ENCODE measurements at regions not wholly inside any gene's neighbourhood (a gene's known extent, or its start where the extent isn't known, plus 50 kb on each side); places are given as distances from the start of the nearest gene placed in this dataset.

DNA sequence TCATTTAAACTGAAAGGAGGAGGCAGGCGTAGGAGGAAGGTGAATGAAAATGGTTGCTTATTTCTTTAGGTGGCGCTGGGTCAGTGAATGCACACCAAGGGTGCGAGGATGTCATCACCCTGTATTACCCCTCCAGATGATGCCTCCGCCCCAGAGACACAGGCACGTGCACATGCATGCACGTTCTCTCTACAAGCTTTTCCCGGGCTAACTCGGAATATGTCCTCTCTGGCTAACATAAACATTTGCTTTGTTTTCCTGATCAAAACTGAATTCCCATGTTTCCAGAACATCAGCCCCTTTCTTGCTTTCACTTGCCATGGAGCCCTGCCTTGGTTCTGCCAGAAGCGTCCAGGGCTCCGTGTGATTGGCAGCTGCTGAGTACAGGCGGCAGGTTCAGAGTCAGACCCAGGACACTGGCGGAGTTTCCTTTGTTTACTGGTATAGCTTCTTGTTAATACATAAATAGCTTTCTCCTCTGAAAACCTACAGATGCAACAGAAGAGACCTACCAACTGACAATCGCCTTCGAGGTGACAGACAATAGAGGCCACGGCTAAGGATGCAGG, 131.2 kb upstream of the RPS6KA2 start:
- H3K79me2 ChIP-seq (ENCODE audit: control insufficient read depth, insufficient read depth, low read length) = no peaks in the 10 kb centered on the region
- no peak overlapping the region for H3K4ac ChIP-seq (ENCODE audit: low read depth, low read length)
- no peak overlapping the region for H3K4me3 ChIP-seq (ENCODE audit: low read length)
- no peaks in the 10 kb centered on the region for H3K4me1 ChIP-seq (ENCODE audit: control insufficient read depth, low read depth, low read length)
- no peak for DNase-seq
- no peak overlapping the region for H3K18ac ChIP-seq (ENCODE audit: low read length)
- H3K56ac ChIP-seq (ENCODE audit: low read length) = no peak overlapping the region
- no peak overlapping the region for H3K9ac ChIP-seq (ENCODE audit: low read length)
- no peak overlapping the region for H3K4me2 ChIP-seq (ENCODE audit: low read length)
- H3K27me3 ChIP-seq (ENCODE audit: insufficient read depth, low read length, poor library complexity) = no peaks in the 10 kb centered on the region
- no peak overlapping the region for H2BK5ac ChIP-seq (ENCODE audit: low read length)
- no peak overlapping the region for H4K5ac ChIP-seq (ENCODE audit: low read length)
- WGBS (ENCODE audit: extremely low coverage, insufficient coverage, low lambda C conversion rate) = no CpG with 5 or more reads among the region's 15 CpGs
- H2BK120ac ChIP-seq (ENCODE audit: low read depth, low read length) = no peak overlapping the region
- no peak overlapping the region for H2BK15ac ChIP-seq (replicated peaks; ENCODE audit: low read depth)
- H3K23ac ChIP-seq (ENCODE audit: low read length) = peak overlapping the region; percentile 6
- no peaks in the 10 kb centered on the region for H3K79me1 ChIP-seq (ENCODE audit: low read length)
- H2AK5ac ChIP-seq (ENCODE audit: low read length) = no peak overlapping the region
- no peak overlapping the region for H3K27ac ChIP-seq (ENCODE audit: low read depth, low read length)
- no peaks in the 10 kb centered on the region for H3K36me3 ChIP-seq (ENCODE audit: control insufficient read depth, insufficient read depth, low read length)
- H4K8ac ChIP-seq (ENCODE audit: low read depth, low read length) = no peak overlapping the region

DNA sequence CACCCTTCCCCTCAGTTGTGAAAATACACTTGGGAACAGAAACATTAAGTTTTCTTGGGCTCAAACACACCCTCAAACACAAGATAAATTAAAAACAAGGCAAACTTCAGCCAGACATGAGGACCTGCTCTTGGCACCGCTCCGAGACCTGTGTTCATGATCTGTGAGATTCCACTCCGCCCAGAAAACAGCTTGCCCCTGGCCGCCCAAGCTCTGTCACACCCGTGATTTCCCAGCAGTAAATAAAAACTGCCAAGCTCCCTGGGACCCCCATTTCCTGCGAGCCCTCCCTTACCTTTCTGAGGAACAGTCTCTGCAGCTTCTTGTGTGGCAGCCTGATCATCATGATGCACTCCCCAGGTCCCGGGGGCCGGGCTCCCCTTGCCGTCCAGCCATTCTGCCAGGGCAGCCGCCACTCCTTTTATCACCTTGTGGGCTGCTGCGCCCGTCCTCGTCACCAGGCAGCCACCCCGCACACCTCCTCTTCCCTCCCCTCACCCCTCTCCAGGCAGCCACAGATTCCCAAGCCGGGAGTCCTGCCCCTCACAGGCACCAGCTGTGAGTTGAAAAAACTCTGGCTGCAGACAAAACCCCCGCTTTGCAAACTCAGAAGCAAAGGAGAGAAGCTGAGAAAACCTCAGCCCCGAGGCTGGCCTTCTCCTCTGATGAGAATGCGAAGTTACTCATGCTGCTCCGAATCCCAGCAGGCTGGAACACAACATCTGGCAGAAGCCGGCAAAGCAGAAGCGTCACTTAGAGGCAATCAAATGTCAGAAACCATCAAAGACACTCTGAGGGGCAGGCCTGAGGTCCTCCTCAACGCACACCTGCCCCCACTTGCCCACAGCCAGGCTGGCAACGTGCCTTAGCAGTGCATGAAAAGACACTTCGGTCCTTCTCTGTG, 130.4 kb upstream of the RPS6KA2 start:
- H3K4me2 ChIP-seq (ENCODE audit: low read length) = peak overlapping the region; percentile 12
- no peak overlapping the region for H3K4me3 ChIP-seq (ENCODE audit: low read length)
- H3K27ac ChIP-seq (ENCODE audit: low read depth, low read length) = no peak overlapping the region
- no peaks in the 10 kb centered on the region for H3K4me1 ChIP-seq (ENCODE audit: control insufficient read depth, low read depth, low read length)
- no peaks in the 10 kb centered on the region for H3K79me2 ChIP-seq (ENCODE audit: control insufficient read depth, insufficient read depth, low read length)
- H2BK5ac ChIP-seq (ENCODE audit: low read length) = no peak overlapping the region
- no peak overlapping the region for H2AK5ac ChIP-seq (ENCODE audit: low read length)
- peak overlapping the region; percentile 6 for H3K23ac ChIP-seq (ENCODE audit: low read length)
- peak; percentile 49 for DNase-seq
- H3K18ac ChIP-seq (ENCODE audit: low read length) = no peak overlapping the region
- peak overlapping the region; percentile 27 for H3K56ac ChIP-seq (ENCODE audit: low read length)
- no peaks in the 10 kb centered on the region for H3K79me1 ChIP-seq (ENCODE audit: low read length)
- WGBS (ENCODE audit: extremely low coverage, insufficient coverage, low lambda C conversion rate) = no CpG with 5 or more reads among the region's 24 CpGs
- H2BK120ac ChIP-seq (ENCODE audit: low read depth, low read length) = no peak overlapping the region
- H3K27me3 ChIP-seq (ENCODE audit: insufficient read depth, low read length, poor library complexity) = no peaks in the 10 kb centered on the region
- no peak overlapping the region for H2BK15ac ChIP-seq (replicated peaks; ENCODE audit: low read depth)
- H4K8ac ChIP-seq (ENCODE audit: low read depth, low read length) = no peak overlapping the region
- H3K4ac ChIP-seq (ENCODE audit: low read depth, low read length) = no peak overlapping the region
- H3K36me3 ChIP-seq (ENCODE audit: control insufficient read depth, insufficient read depth, low read length) = no peaks in the 10 kb centered on the region
- no peak overlapping the region for H3K9ac ChIP-seq (ENCODE audit: low read length)
- no peak overlapping the region for H4K5ac ChIP-seq (ENCODE audit: low read length)

DNA sequence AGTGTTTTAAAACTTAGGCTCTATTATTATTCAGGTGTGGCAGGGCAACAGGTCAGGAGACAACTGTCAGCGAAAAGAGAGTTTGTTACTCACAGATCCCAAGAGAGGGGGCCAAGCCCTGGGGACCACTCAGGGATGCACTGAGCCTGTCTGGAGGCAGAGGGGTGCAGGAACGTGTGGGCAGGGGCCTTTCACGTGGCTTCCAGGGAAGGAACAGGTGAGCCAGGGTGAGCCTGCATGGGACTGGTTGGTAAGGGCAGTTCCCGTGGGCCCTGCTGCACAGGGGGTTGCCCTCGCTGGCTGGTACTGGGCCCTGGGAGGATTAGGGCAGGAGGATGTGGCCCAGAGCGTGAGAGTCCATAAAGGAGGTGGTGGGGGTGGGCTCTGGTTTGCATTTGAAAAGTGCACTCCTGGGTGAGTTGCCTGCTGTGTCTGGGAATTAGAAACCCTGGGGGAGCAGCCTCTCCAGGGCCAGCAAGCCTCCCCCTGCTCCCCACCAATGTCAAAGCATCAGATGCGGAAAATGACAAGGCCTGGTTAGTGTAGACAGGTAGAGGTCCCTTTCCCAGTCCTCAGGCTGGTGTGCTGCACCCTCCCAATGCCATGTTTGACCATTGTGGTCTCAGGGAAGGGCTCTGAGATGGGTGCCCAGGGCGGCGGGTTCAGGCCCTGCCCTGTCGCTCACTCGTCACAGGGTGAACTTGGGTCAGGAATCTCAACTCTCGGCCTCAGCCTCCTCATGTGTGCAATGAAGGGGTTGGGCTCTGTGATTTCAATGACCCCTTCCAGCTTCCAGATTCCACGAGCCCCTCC, 127.4 kb upstream of the RPS6KA2 start:
- no peak overlapping the region for H4K5ac ChIP-seq (ENCODE audit: low read length)
- no peak overlapping the region for H3K9ac ChIP-seq (ENCODE audit: low read length)
- no peak overlapping the region for H4K8ac ChIP-seq (ENCODE audit: low read depth, low read length)
- no peaks in the 10 kb centered on the region for H3K27me3 ChIP-seq (ENCODE audit: insufficient read depth, low read length, poor library complexity)
- no peak overlapping the region for H3K4me2 ChIP-seq (ENCODE audit: low read length)
- no peak overlapping the region for H2AK5ac ChIP-seq (ENCODE audit: low read length)
- H3K18ac ChIP-seq (ENCODE audit: low read length) = no peak overlapping the region
- H3K36me3 ChIP-seq (ENCODE audit: control insufficient read depth, insufficient read depth, low read length) = no peaks in the 10 kb centered on the region
- H3K56ac ChIP-seq (ENCODE audit: low read length) = no peak overlapping the region
- H3K79me2 ChIP-seq (ENCODE audit: control insufficient read depth, insufficient read depth, low read length) = no peaks in the 10 kb centered on the region
- no peak for DNase-seq
- H3K79me1 ChIP-seq (ENCODE audit: low read length) = no peaks in the 10 kb centered on the region
- H3K23ac ChIP-seq (ENCODE audit: low read length) = no peak overlapping the region
- no peaks in the 10 kb centered on the region for H3K4me1 ChIP-seq (ENCODE audit: control insufficient read depth, low read depth, low read length)
- H3K27ac ChIP-seq (ENCODE audit: low read depth, low read length) = no peak overlapping the region
- H2BK15ac ChIP-seq (replicated peaks; ENCODE audit: low read depth) = no peak overlapping the region
- no peak overlapping the region for H2BK120ac ChIP-seq (ENCODE audit: low read depth, low read length)
- no peak overlapping the region for H3K4me3 ChIP-seq (ENCODE audit: low read length)
- H3K4ac ChIP-seq (ENCODE audit: low read depth, low read length) = no peak overlapping the region
- no CpG with 5 or more reads among the region's 13 CpGs for WGBS (ENCODE audit: extremely low coverage, insufficient coverage, low lambda C conversion rate)
- no peak overlapping the region for H2BK5ac ChIP-seq (ENCODE audit: low read length)

DNA sequence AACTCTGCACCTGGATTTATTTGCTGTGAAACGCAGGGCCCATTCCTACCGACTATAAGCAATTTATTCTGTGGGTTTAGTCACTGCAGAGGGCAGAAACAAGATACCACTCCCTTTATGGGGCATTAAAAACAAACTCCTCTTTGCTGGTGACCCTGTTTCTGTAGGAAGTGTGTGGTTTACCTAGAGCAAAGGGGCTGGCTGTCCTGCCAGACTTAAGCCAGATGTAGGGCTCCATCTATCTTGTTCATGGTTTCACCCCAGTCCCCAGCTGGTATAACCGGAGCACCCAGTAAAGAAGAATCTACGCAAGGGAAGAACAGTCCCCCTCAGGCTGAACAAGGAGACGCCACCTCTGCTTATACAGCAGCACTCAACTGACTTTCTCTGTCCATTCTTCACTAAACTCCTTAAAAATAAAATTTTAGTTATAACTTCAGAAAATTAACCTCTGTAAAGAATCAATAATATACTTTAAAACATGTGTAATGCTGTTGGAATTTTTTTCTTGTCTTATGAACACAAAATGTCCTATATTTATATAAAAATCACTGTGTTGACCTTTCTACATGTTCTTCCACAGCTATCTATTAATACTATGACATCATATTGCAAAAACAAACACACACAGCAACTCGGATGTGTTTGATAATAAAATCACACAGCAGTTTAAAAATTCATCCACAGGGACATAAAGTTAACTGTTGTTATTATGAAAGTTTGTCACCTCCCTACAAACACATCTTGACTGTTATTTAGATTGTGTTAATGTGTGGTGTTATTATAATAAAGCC, 126.1 kb upstream of the RPS6KA2 start:
- Histone ChIP-seq H3K23ac (ENCODE audit: low read length) (no peak overlapping the region), H4K5ac (ENCODE audit: low read length) (no peak overlapping the region), H3K9ac (ENCODE audit: low read length) (no peak overlapping the region), H3K79me1 (ENCODE audit: low read length) (no peaks in the 10 kb centered on the region), H3K56ac (ENCODE audit: low read length) (no peak overlapping the region), H3K4ac (ENCODE audit: low read depth, low read length) (no peak overlapping the region), H2AK5ac (ENCODE audit: low read length) (no peak overlapping the region), H2BK5ac (ENCODE audit: low read length) (no peak overlapping the region), H3K4me3 (ENCODE audit: low read length) (no peak overlapping the region), H2BK120ac (ENCODE audit: low read depth, low read length) (no peak overlapping the region), H3K4me1 (ENCODE audit: control insufficient read depth, low read depth, low read length) (no peaks in the 10 kb centered on the region), H2BK15ac (replicated peaks; ENCODE audit: low read depth) (no peak overlapping the region), H3K27ac (ENCODE audit: low read depth, low read length) (no peak overlapping the region), H3K36me3 (ENCODE audit: control insufficient read depth, insufficient read depth, low read length) (no peaks in the 10 kb centered on the region), H3K79me2 (ENCODE audit: control insufficient read depth, insufficient read depth, low read length) (no peaks in the 10 kb centered on the region), H3K18ac (ENCODE audit: low read length) (no peak overlapping the region), H3K27me3 (ENCODE audit: insufficient read depth, low read length, poor library complexity) (no peaks in the 10 kb centered on the region), H4K8ac (ENCODE audit: low read depth, low read length) (no peak overlapping the region), H3K4me2 (ENCODE audit: low read length) (no peak overlapping the region)
- no peak for DNase-seq
- no CpG with 5 or more reads among the region's 6 CpGs for WGBS (ENCODE audit: extremely low coverage, insufficient coverage, low lambda C conversion rate)

DNA sequence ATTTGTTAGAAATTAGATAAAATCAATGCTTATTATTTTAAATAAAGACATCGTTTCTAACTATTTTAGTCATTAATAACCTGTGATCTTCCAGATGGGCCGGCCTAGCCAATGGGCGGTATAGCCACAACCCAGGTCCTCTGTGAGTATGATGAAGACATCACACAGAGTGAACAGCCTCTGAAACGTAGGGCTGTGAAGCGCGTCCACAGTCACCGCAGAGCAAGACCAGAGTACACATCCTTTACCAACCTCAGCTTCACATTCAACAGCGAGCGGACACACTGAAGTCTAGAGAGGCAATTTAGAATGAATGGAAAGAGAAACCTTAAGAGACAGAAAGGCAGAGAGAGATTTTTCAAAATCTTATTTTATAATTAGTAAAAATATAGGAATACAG, 125.0 kb upstream of the RPS6KA2 start:
- Histone ChIP-seq H3K4me1 (ENCODE audit: control insufficient read depth, low read depth, low read length) (no peaks in the 10 kb centered on the region), H3K27me3 (ENCODE audit: insufficient read depth, low read length, poor library complexity) (no peaks in the 10 kb centered on the region), H3K4me2 (ENCODE audit: low read length) (no peak overlapping the region), H2BK5ac (ENCODE audit: low read length) (no peak overlapping the region), H2AK5ac (ENCODE audit: low read length) (no peak overlapping the region), H3K36me3 (ENCODE audit: control insufficient read depth, insufficient read depth, low read length) (no peaks in the 10 kb centered on the region), H4K8ac (ENCODE audit: low read depth, low read length) (no peak overlapping the region), H4K5ac (ENCODE audit: low read length) (no peak overlapping the region), H3K9ac (ENCODE audit: low read length) (no peak overlapping the region), H3K56ac (ENCODE audit: low read length) (no peak overlapping the region), H3K4ac (ENCODE audit: low read depth, low read length) (no peak overlapping the region), H2BK120ac (ENCODE audit: low read depth, low read length) (no peak overlapping the region), H3K4me3 (ENCODE audit: low read length) (no peak overlapping the region), H3K79me2 (ENCODE audit: control insufficient read depth, insufficient read depth, low read length) (no peaks in the 10 kb centered on the region), H3K27ac (ENCODE audit: low read depth, low read length) (no peak overlapping the region), H3K79me1 (ENCODE audit: low read length) (no peaks in the 10 kb centered on the region), H3K18ac (ENCODE audit: low read length) (no peak overlapping the region), H3K23ac (ENCODE audit: low read length) (no peak overlapping the region), H2BK15ac (replicated peaks; ENCODE audit: low read depth) (no peak overlapping the region)
- DNase-seq = no peak
- no CpG with 5 or more reads among the region's 9 CpGs for WGBS (ENCODE audit: extremely low coverage, insufficient coverage, low lambda C conversion rate)
